ENCODE measurements at regions not wholly inside any gene's neighbourhood (a gene's known extent, or its start where the extent isn't known, plus 50 kb on each side); places are given as distances from the start of the nearest gene placed in this dataset.

DNA sequence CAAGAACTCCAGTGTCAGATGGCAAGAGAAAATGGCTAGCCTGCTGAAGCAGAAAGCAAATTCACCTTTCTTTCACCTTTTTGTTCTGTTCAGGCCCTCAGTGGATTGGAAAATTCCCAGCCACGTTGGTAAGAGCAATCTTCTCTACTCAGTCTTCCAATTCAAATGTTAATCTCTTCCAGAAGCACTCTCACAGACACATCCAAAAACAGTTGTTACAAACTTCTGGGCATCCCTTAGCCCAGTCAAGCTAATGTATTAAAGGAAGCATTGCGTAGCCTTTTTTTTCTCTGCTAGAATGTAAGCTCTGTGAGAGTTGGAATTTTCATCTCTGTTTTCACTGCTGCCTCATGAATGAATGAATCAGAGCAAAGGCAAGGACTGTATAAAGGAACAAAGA, 109.2 kb upstream of the ROBO2 start:
- Histone ChIP-seq H2AFZ (ENCODE audit: low read depth, low read length) (no peak overlapping the region), H3K9ac (ENCODE audit: insufficient read depth in 1 of 2, low read depth in 2 of 2, low read length in 2 of 2) (no peak overlapping the region), H3K27ac (ENCODE audit: extremely low read depth, low read depth, low read length) (no peak overlapping the region), H3K4me2 (ENCODE audit: insufficient read depth, low read length) (no peak overlapping the region), H3K9me1 (ENCODE audit: control insufficient read depth, insufficient read depth, low read length) (no peaks in the 10 kb centered on the region), H3K9me3 (replicated peaks; ENCODE audit: control insufficient read depth, insufficient read depth, low read depth, low read length) (no peaks in the 10 kb centered on the region), H3K27me3 (ENCODE audit: control insufficient read depth in 2 of 2, insufficient read depth in 2 of 2, low read length in 2 of 2) (no peaks in the 10 kb centered on the region), H3K4me1 (replicated peaks in 1 of 2; ENCODE audit: control insufficient read depth in 2 of 2, insufficient read depth in 2 of 2, low read length in 2 of 2) (no peaks in the 10 kb centered on the region), H3K36me3 (ENCODE audit: control insufficient read depth, insufficient read depth, low read length) (no peaks in the 10 kb centered on the region), H3K79me2 (ENCODE audit: control insufficient read depth, insufficient read depth, low read length) (no peaks in the 10 kb centered on the region), H3K4me3 (no peak overlapping the region), H4K20me1 (replicated peaks; ENCODE audit: control insufficient read depth, insufficient read depth, low read length) (no peaks in the 10 kb centered on the region)
- in situ Hi-C loops (cut with MboI) (no loop called here), intact Hi-C loops (cut with micrococcal nuclease) (no loop called here)
- ChIA-PET POLR2A (no interaction called here), CTCF (ENCODE audit: low intra/inter-chr PET ratio) (no interaction called here)
- ATAC-seq (no peak), FAIRE-seq (no peak), DNase-seq (ENCODE audit: extremely low read depth in 1 of 4, low spot score in 3 of 4) (no peak)
- WGBS (ENCODE audit: insufficient coverage, low coverage, missing lambda C conversion rate), result 6% methylated on average over 2 of the region's 2 CpGs
- TF ChIP-seq, protein P1, sequence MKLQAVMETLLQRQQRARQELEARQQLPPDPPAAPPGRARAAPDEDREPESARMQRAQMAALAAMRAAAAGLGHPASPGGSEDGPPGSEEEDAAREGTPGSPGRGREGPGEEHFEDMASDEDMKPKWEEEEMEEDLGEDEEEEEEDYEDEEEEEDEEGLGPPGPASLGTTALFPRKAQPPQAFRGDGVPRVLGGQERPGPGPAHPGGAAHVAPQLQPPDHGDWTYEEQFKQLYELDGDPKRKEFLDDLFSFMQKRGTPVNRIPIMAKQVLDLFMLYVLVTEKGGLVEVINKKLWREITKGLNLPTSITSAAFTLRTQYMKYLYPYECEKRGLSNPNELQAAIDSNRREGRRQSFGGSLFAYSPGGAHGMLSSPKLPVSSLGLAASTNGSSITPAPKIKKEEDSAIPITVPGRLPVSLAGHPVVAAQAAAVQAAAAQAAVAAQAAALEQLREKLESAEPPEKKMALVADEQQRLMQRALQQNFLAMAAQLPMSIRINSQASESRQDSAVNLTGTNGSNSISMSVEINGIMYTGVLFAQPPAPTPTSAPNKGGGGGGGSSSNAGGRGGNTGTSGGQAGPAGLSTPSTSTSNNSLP (IDR thresholded peaks at IDR 0.05; ENCODE audit: borderline replicate concordance, low read depth, low read length), result no peak
- no peak for TF ChIP-seq CSDE1 (IDR thresholded peaks at IDR 0.05)
- BruUV-seq (replicated peaks), result no TSS peak

DNA sequence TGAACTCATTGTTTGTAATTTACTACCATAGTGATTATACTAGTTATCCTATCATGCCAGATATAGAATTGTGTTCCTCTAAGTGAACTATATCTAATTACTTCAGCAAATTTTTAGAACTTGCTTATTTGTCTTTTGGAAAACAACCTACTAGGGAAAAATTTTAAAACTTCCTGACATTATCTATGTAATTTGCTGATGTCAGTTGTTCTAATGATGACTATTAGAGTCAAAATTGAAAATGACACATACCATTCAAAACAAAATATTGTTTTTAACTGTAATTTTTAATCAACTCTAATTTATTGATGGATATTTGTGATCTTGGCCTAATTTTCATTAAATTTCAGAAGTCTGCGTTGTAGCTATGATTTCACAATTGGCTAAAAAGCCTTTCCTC, 106.7 kb upstream of the ROBO2 start:
- Histone ChIP-seq H3K27ac (ENCODE audit: extremely low read depth, low read depth, low read length) (no peak overlapping the region), H3K9me1 (ENCODE audit: control insufficient read depth, insufficient read depth, low read length) (no peaks in the 10 kb centered on the region), H3K4me3 (no peak overlapping the region), H3K36me3 (ENCODE audit: control insufficient read depth, insufficient read depth, low read length) (no peaks in the 10 kb centered on the region), H3K9ac (ENCODE audit: insufficient read depth in 1 of 2, low read depth in 2 of 2, low read length in 2 of 2) (no peak overlapping the region), H2AFZ (ENCODE audit: low read depth, low read length) (no peak overlapping the region), H3K27me3 (ENCODE audit: control insufficient read depth in 2 of 2, insufficient read depth in 2 of 2, low read length in 2 of 2) (no peaks in the 10 kb centered on the region), H4K20me1 (replicated peaks; ENCODE audit: control insufficient read depth, insufficient read depth, low read length) (no peaks in the 10 kb centered on the region), H3K9me3 (replicated peaks; ENCODE audit: control insufficient read depth, insufficient read depth, low read depth, low read length) (no peaks in the 10 kb centered on the region), H3K4me2 (ENCODE audit: insufficient read depth, low read length) (no peak overlapping the region), H3K79me2 (ENCODE audit: control insufficient read depth, insufficient read depth, low read length) (no peaks in the 10 kb centered on the region), H3K4me1 (replicated peaks in 1 of 2; ENCODE audit: control insufficient read depth in 2 of 2, insufficient read depth in 2 of 2, low read length in 2 of 2) (no peaks in the 10 kb centered on the region)
- DNase-seq (ENCODE audit: extremely low read depth in 1 of 4, low spot score in 3 of 4) (no peak), ATAC-seq (no peak), FAIRE-seq (no peak)
- CTCF ChIA-PET (ENCODE audit: low intra/inter-chr PET ratio), result no interaction called here
- no TSS peak for BruUV-seq (replicated peaks)
- POLR2A ChIA-PET, result no interaction called here
- intact Hi-C loops (cut with micrococcal nuclease) (no loop called here), in situ Hi-C loops (cut with MboI) (no loop called here)
- 13% methylated on average over 1 of the region's 1 CpG for WGBS (ENCODE audit: insufficient coverage, low coverage, missing lambda C conversion rate)
- TF ChIP-seq CCAR2 (IDR thresholded peaks at IDR 0.05; ENCODE audit: low read depth, low read length) (no peak), PCBP2 (IDR thresholded peaks at IDR 0.05; ENCODE audit: low read depth, low read length, poor library complexity, severe bottlenecking) (no peak), DDX20 (tag; IDR thresholded peaks at IDR 0.05; ENCODE audit: low read depth) (no peak), PRPF4 (IDR thresholded peaks at IDR 0.05; ENCODE audit: insufficient read depth, low read depth, low read length, poor library complexity, severe bottlenecking) (no peak), ZNF717 (CRISPR knock-in tag; IDR thresholded peaks at IDR 0.05) (no peak), ZZZ3 (IDR thresholded peaks at IDR 0.05) (no peak), NR2C1 (IDR thresholded peaks at IDR 0.05) (no peak), NR2C1 (tag; IDR thresholded peaks at IDR 0.05) (no peak)

All from K562 (cell line).